ENCODE measurements at regions not wholly inside any gene's neighbourhood (a gene's known extent, or its start where the extent isn't known, plus 50 kb on each side); places are given as distances from the start of the nearest gene placed in this dataset.

DNA sequence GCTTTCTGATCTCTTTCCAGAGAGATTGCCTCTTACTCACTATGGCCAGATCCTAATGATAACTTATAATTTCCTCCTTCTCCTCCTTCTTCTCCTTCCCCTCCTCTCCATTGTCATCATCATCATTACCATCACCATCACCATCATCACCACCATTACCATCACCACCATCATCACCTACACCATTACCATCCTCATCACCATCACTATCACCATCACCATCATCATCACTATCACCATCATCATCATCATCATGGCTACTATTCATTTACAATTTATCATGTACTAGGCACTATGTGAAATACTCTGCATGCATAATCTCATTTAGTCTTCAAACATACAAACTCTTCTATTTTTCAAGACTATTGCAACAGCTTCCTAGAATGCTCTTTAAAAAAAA, 540.9 kb upstream of the C16orf82 start:
- Histone ChIP-seq H3K4me1 (no peaks in the 10 kb centered on the region), H3K27me3 (no peaks in the 10 kb centered on the region), H3K79me2 (ENCODE audit: low read depth) (no peaks in the 10 kb centered on the region), H3K9me3 (ENCODE audit: low read depth) (no peaks in the 10 kb centered on the region), H3K27ac (no peak overlapping the region), H3F3A (ENCODE audit: low read depth) (no peaks in the 10 kb centered on the region), H2AFZ (replicated peaks) (no peak overlapping the region), H3K4me2 (no peak overlapping the region), H3K36me3 (no peaks in the 10 kb centered on the region), H3K9ac (no peak overlapping the region), H3K4me3 (no peak overlapping the region), H4K20me1 (ENCODE audit: low read depth) (no peaks in the 10 kb centered on the region)
- no peaks in the 10 kb centered on the region for H3K36me3 Mint-ChIP-seq
- H3K4me1 Mint-ChIP-seq: peaks cover 2% of the 10 kb centered on the region
- TF ChIP-seq, protein P1, sequence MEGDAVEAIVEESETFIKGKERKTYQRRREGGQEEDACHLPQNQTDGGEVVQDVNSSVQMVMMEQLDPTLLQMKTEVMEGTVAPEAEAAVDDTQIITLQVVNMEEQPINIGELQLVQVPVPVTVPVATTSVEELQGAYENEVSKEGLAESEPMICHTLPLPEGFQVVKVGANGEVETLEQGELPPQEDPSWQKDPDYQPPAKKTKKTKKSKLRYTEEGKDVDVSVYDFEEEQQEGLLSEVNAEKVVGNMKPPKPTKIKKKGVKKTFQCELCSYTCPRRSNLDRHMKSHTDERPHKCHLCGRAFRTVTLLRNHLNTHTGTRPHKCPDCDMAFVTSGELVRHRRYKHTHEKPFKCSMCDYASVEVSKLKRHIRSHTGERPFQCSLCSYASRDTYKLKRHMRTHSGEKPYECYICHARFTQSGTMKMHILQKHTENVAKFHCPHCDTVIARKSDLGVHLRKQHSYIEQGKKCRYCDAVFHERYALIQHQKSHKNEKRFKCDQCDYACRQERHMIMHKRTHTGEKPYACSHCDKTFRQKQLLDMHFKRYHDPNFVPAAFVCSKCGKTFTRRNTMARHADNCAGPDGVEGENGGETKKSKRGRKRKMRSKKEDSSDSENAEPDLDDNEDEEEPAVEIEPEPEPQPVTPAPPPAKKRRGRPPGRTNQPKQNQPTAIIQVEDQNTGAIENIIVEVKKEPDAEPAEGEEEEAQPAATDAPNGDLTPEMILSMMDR (IDR thresholded peaks at IDR 0.05): no peak
- TF ChIP-seq EZH2 (IDR thresholded peaks at IDR 0.05) (no peak), EZH2phosphoT487 (IDR thresholded peaks at IDR 0.05) (no peak)
- H3K27ac Mint-ChIP-seq: no peak overlapping the region
- peaks cover 5% of the 10 kb centered on the region for H3K27me3 Mint-ChIP-seq (ENCODE audit: insufficient read depth, low read depth)
- H3K4me3 Mint-ChIP-seq: peak overlapping the region; percentile 4
- no peak for DNase-seq (ENCODE audit: low spot score)
- no peaks in the 10 kb centered on the region for H3K9me3 Mint-ChIP-seq

DNA sequence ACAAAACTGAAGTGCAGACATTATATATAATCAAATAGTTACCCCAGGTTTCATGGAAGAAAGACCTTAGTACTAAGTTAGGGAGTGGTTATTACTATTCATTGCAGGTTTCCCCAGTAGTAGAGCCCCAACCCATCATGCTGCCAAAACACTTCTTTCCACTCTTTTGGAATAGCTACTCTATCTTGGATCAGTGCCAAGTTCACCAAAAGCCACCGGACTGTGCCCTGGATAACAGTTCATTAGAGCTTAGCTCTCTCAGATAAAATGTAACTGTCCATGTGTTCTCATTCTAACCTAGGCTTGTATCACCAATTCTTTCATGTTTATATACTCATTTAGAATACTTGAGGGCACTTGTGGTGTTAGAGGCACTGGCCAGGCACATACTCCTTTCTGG, 540.1 kb upstream of the C16orf82 start:
- Mint-ChIP-seq H3K27me3 (ENCODE audit: insufficient read depth, low read depth) (peaks cover 5% of the 10 kb centered on the region), H3K9me3 (no peaks in the 10 kb centered on the region), H3K4me1 (peaks cover 2% of the 10 kb centered on the region), H3K27ac (no peak overlapping the region), H3K36me3 (no peaks in the 10 kb centered on the region), H3K4me3 (no peak overlapping the region)
- Histone ChIP-seq H3K4me2 (no peak overlapping the region), H3K4me1 (no peaks in the 10 kb centered on the region), H2AFZ (replicated peaks) (no peak overlapping the region), H3K9ac (no peak overlapping the region), H3K27ac (no peak overlapping the region), H4K20me1 (ENCODE audit: low read depth) (no peaks in the 10 kb centered on the region), H3K27me3 (no peaks in the 10 kb centered on the region), H3F3A (ENCODE audit: low read depth) (no peaks in the 10 kb centered on the region), H3K4me3 (no peak overlapping the region), H3K36me3 (no peaks in the 10 kb centered on the region), H3K9me3 (ENCODE audit: low read depth) (no peaks in the 10 kb centered on the region), H3K79me2 (ENCODE audit: low read depth) (no peaks in the 10 kb centered on the region)
- TF ChIP-seq, protein P1 (IDR thresholded peaks at IDR 0.05): no peak
- no peak for TF ChIP-seq EZH2phosphoT487 (IDR thresholded peaks at IDR 0.05)
- no peak for TF ChIP-seq EZH2 (IDR thresholded peaks at IDR 0.05)
- DNase-seq (ENCODE audit: low spot score): no peak

DNA sequence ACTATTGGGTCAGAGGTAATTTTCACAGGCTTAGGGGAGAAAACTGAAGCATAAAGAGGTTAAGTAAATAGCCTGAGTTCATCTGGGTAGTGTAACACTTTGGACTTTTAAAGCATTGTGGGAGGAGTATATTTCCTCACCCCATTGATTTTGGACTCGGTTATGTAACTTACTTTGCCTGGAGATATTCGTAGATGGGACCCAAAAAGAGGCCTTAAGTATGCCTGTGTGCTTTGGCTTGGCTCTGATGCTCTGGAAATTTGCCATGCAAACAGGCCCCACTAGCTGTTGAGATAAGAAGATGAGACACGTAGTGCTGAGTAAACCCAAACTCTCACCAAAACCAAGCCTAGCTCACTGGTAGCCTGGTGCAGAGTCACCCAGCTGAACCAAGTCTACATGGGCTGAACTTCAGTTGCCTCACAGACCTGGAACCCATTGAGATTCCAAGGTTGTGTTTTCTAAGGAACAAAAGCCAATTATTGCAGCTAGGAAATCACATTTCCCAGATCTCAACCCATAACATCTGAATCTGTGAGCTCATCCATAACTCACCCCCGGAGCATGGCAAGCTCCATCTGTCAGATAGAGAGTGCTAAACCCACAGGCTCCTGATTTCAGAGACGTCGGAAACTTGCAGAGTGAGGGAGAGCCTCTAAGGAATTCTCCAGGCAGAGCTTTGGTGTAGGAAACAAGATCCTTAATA, 536.0 kb upstream of the C16orf82 start:
- no peak overlapping the region for H3K4me3 Mint-ChIP-seq
- no peak overlapping the region for H3K27ac Mint-ChIP-seq

More for the DNA sequence above, 536.0 kb upstream of the C16orf82 start:
- no peak overlapping the region for H3K4me2 ChIP-seq
- no peak overlapping the region for H3K9ac ChIP-seq
- Mint-ChIP-seq H3K9me3 (no peaks in the 10 kb centered on the region), H3K4me1 (peaks cover 2% of the 10 kb centered on the region), H3K27me3 (ENCODE audit: insufficient read depth, low read depth) (peaks cover 2% of the 10 kb centered on the region), H3K36me3 (no peaks in the 10 kb centered on the region)
- DNase-seq (ENCODE audit: low spot score): no peak
- TF ChIP-seq, protein P1 (IDR thresholded peaks at IDR 0.05): no peak
- no peak for TF ChIP-seq EZH2 (IDR thresholded peaks at IDR 0.05)
- TF ChIP-seq EZH2phosphoT487 (IDR thresholded peaks at IDR 0.05): no peak
- no peaks in the 10 kb centered on the region for H3K9me3 ChIP-seq (ENCODE audit: low read depth)
- no peak overlapping the region for H3K27ac ChIP-seq
- H4K20me1 ChIP-seq (ENCODE audit: low read depth): no peaks in the 10 kb centered on the region
- no peaks in the 10 kb centered on the region for H3K4me1 ChIP-seq
- no peaks in the 10 kb centered on the region for H3K27me3 ChIP-seq
- H2AFZ ChIP-seq (replicated peaks): no peak overlapping the region
- H3F3A ChIP-seq (ENCODE audit: low read depth): no peaks in the 10 kb centered on the region
- no peaks in the 10 kb centered on the region for H3K36me3 ChIP-seq
- no peak overlapping the region for H3K4me3 ChIP-seq
- H3K79me2 ChIP-seq (ENCODE audit: low read depth): no peaks in the 10 kb centered on the region
